H9 (cell line): ENCODE measurements at regions not wholly inside any gene's neighbourhood (a gene's known extent, or its start where the extent isn't known, plus 50 kb on each side); places are given as distances from the start of the nearest gene placed in this dataset.

Source experiments
- DNase-seq: peaks from one replicate; pipeline ENCODE4 v3.0.0-alpha.2; 2017
- H2AFZ ChIP-seq: one replicate; pipeline ENCODE4 v1.6.1; 2013; ENCODE audit warnings: mild to moderate bottlenecking, low read length, control low read depth, moderate library complexity
- H2AK5ac ChIP-seq: 2 replicates; pipeline ENCODE4 v1.6.1; 2013; ENCODE audit warnings: low read length, control low read depth, mixed read lengths; ENCODE audit not compliant: insufficient read length
- H2BK120ac ChIP-seq: one replicate; pipeline ENCODE4 v1.6.1; 2013; ENCODE audit warnings: low read depth, mild to moderate bottlenecking, low read length, control low read depth, inconsistent platforms; ENCODE audit not compliant: poor library complexity, severe bottlenecking
- H2BK12ac ChIP-seq: 2 replicates; pipeline ENCODE4 v1.6.1; 2013; ENCODE audit warnings: low read length, control low read depth, mixed read lengths, low read depth; ENCODE audit not compliant: insufficient read length
- H2BK15ac ChIP-seq: 2 replicates; pipeline ENCODE4 v1.6.1; 2013; ENCODE audit warnings: low read depth, low read length, control low read depth
- H2BK20ac ChIP-seq: one replicate; pipeline ENCODE4 v1.6.1; 2013; ENCODE audit warnings: low read depth, mild to moderate bottlenecking, low read length, control low read depth, inconsistent platforms; ENCODE audit not compliant: poor library complexity, severe bottlenecking
- H2BK5ac ChIP-seq: 2 replicates; pipeline ENCODE4 v1.6.1; 2013; ENCODE audit warnings: low read length, control low read depth, mixed read lengths; ENCODE audit not compliant: insufficient read length
- H3K14ac ChIP-seq: 2 replicates; pipeline ENCODE4 v1.6.1; 2013; ENCODE audit warnings: low read length, control low read depth; ENCODE audit not compliant: insufficient read depth
- H3K18ac ChIP-seq: 2 replicates; pipeline ENCODE4 v1.6.1; 2013; ENCODE audit warnings: low read depth, mild to moderate bottlenecking, mixed read lengths, low read length, control low read depth; ENCODE audit not compliant: insufficient read length
- H3K23ac ChIP-seq: 2 replicates; pipeline ENCODE4 v1.6.1; 2013; ENCODE audit warnings: low read length, control low read depth, mixed read lengths, low read depth; ENCODE audit not compliant: insufficient read length
- H3K23me2 ChIP-seq: 2 replicates; pipeline ENCODE4 v1.6.1; 2013; ENCODE audit warnings: low read depth, mild to moderate bottlenecking, mixed read lengths, low read length, control low read depth; ENCODE audit not compliant: insufficient read length, poor library complexity, severe bottlenecking
- H3K27ac ChIP-seq: 2 replicates; pipeline ENCODE4 v1.5.1; 2013; ENCODE audit warnings: low read length, control low read depth, mixed read lengths, low read depth; ENCODE audit not compliant: insufficient read length
- H3K27me3 ChIP-seq: 2 replicates; pipeline ENCODE4 v1.6.1; 2013; ENCODE audit warnings: low read length, control low read depth, inconsistent platforms; ENCODE audit not compliant: insufficient read depth
- H3K4ac ChIP-seq: 2 replicates; pipeline ENCODE4 v1.6.1; 2013; ENCODE audit warnings: low read depth, mild to moderate bottlenecking, control low read depth, inconsistent platforms, low read length, moderate library complexity
- H3K4me1 ChIP-seq: 2 replicates; pipeline ENCODE4 v1.6.1; 2013; ENCODE audit warnings: low read length, control low read depth, inconsistent platforms; ENCODE audit not compliant: insufficient read depth
- H3K4me2 ChIP-seq: 2 replicates; pipeline ENCODE4 v1.6.1; 2013; ENCODE audit warnings: low read length, control low read depth, mixed read lengths; ENCODE audit not compliant: insufficient read length, insufficient read depth
- H3K56ac ChIP-seq: 2 replicates; pipeline ENCODE4 v1.6.1; 2013; ENCODE audit warnings: low read depth, mild to moderate bottlenecking, mixed read lengths, low read length, control low read depth; ENCODE audit not compliant: insufficient read length
- H3K79me1 ChIP-seq: 2 replicates; pipeline ENCODE4 v1.6.1; 2013; ENCODE audit warnings: low read depth, mild to moderate bottlenecking, moderate library complexity, low read length, control low read depth, inconsistent platforms; ENCODE audit not compliant: insufficient read depth, poor library complexity, severe bottlenecking
- H3K79me2 ChIP-seq: 2 replicates; pipeline ENCODE4 v1.6.1; 2013; ENCODE audit warnings: low read length, control low read depth, inconsistent platforms; ENCODE audit not compliant: insufficient read depth
- H3K9ac ChIP-seq: 2 replicates; pipeline ENCODE4 v1.6.1; 2013; ENCODE audit warnings: low read length, control low read depth, mixed read lengths; ENCODE audit not compliant: insufficient read length; ENCODE audit errors: extremely low read depth
- H3K9me3 ChIP-seq: one replicate; pipeline ENCODE4 v1.6.1; 2013; ENCODE audit warnings: low read depth, low read length, inconsistent platforms; ENCODE audit not compliant: control insufficient read depth
- H3T11ph ChIP-seq: one replicate; pipeline ENCODE4 v1.6.1; 2013; ENCODE audit warnings: mild to moderate bottlenecking, low read length, control low read depth, inconsistent platforms
- H4K20me1 ChIP-seq: one replicate; pipeline ENCODE4 v1.6.1; 2013; ENCODE audit not compliant: control insufficient read depth, insufficient read length, insufficient read depth
- H4K5ac ChIP-seq: 2 replicates; pipeline ENCODE4 v1.6.1; 2013; ENCODE audit warnings: low read depth, mild to moderate bottlenecking, mixed read lengths, low read length, control low read depth; ENCODE audit not compliant: insufficient read length
- H4K8ac ChIP-seq: replicated peaks from 2 replicates; pipeline ENCODE4 v1.6.1; 2013; ENCODE audit warnings: low read length, control low read depth, mixed read lengths, low read depth; ENCODE audit not compliant: insufficient read length
- H4K91ac ChIP-seq: 2 replicates; pipeline ENCODE4 v1.6.1; 2013; ENCODE audit warnings: low read depth, mild to moderate bottlenecking, moderate library complexity, mixed read lengths, low read length, control low read depth; ENCODE audit not compliant: insufficient read length
- H3K27ac Mint-ChIP-seq, 3 experiments: 2 replicates in 2 of 3; 3 replicates in 1 of 3; pipeline ENCODE4 v1.8.0; 2020 to 2021; ENCODE audit warnings: mixed read lengths in 3 of 3, mild to moderate bottlenecking in 1 of 3, moderate library complexity in 1 of 3
- H3K27me3 Mint-ChIP-seq: 2 replicates; pipeline ENCODE4 v1.8.0; 2021; ENCODE audit warnings: low read depth, mild to moderate bottlenecking, moderate library complexity, mixed read lengths
- H3K36me3 Mint-ChIP-seq, 3 experiments: 2 replicates in 2 of 3; 3 replicates in 1 of 3; pipeline ENCODE4 v1.8.0; 2020 to 2021; ENCODE audit warnings: low read depth in 3 of 3, mixed read lengths in 3 of 3; ENCODE audit not compliant: insufficient read depth in 1 of 3
- H3K4me1 Mint-ChIP-seq, 2 experiments: 2 replicates each; pipeline ENCODE4 v1.8.0; 2020; ENCODE audit warnings: mixed read lengths in 2 of 2
- H3K4me3 Mint-ChIP-seq, 2 experiments: 2 replicates in 1 of 2; 3 replicates in 1 of 2; pipeline ENCODE4 v1.8.0; 2020 to 2021; ENCODE audit warnings: mild to moderate bottlenecking in 2 of 2, mixed read lengths in 2 of 2, moderate library complexity in 1 of 2
- H3K9me3 Mint-ChIP-seq, 2 experiments: 2 replicates in 1 of 2; 3 replicates in 1 of 2; pipeline ENCODE4 v1.8.0; 2020; ENCODE audit warnings: mild to moderate bottlenecking in 2 of 2, mixed read lengths in 2 of 2, moderate library complexity in 1 of 2
- CTCF ChIP-seq: fragments of 200-600 bp; sonication (generic); conservative IDR thresholded peaks from 3 replicates; pipeline ENCODE4 v1.8.0; 2021; ENCODE audit warnings: antibody characterized with exemption, mild to moderate bottlenecking
- WGBS: extraction: QIAGEN DNeasy Blood & Tissue Kit; methylation state at CpG from one replicate; pipeline ENCODE4 v1.1.7; 2013; ENCODE audit warnings: missing lambda C conversion rate, low lambda C conversion rate, mixed read lengths; ENCODE audit not compliant: insufficient read length; ENCODE audit errors: extremely low coverage; 5-methylcytosine and 5-hydroxymethylcytosine counted together

GRCh38 chr12:84698576-84699333 is 213.8 kb downstream of the SLC6A15 start:
- Histone ChIP-seq H2AFZ (no peak overlapping the region), H3K79me2 (no peaks in the 10 kb centered on the region), H3K79me1 (no peaks in the 10 kb centered on the region), H3K56ac (no peak overlapping the region), H4K8ac (no peak overlapping the region), H3K14ac (no peak overlapping the region), H3K18ac (no peak overlapping the region), H2BK120ac (no peak overlapping the region), H3K23ac (no peak overlapping the region), H2BK12ac (no peak overlapping the region), H2AK5ac (no peak overlapping the region), H3K23me2 (no peaks in the 10 kb centered on the region), H3K9ac (no peak overlapping the region), H3K27ac (no peak overlapping the region), H3K4ac (no peak overlapping the region), H4K91ac (no peak overlapping the region), H3K9me3 (no peaks in the 10 kb centered on the region), H3K4me2 (no peak overlapping the region), H2BK20ac (no peak overlapping the region), H3K4me1 (peaks cover 6% of the 10 kb centered on the region; the same call in 1 of the 2 replicates), H3K27me3 (no peaks in the 10 kb centered on the region), H2BK5ac (no peak overlapping the region), H4K20me1 (no peaks in the 10 kb centered on the region), H2BK15ac (no peak overlapping the region), H3T11ph (no peak overlapping the region), H4K5ac (no peak overlapping the region)
- no peak overlapping the region for H3K4me3 Mint-ChIP-seq
- TF ChIP-seq CTCF = no peak
- H3K4me1 Mint-ChIP-seq = peaks cover 22 to 46% of the 10 kb centered on the region in 2 experiments
- peak overlapping the region in 1 of 3 experiments; percentile 32; a peak in 1 of 7 replicates for H3K27ac Mint-ChIP-seq
- no peak for DNase-seq
- H3K9me3 Mint-ChIP-seq = no peaks in the 10 kb centered on the region
- H3K36me3 Mint-ChIP-seq = no peaks in the 10 kb centered on the region; a peak in 1 of 7 replicates
- H3K27me3 Mint-ChIP-seq = no peaks in the 10 kb centered on the region
- no CpG with 5 or more reads among the region's 3 CpGs for WGBS
